GM23338 (cell line): ENCODE measurements at regions not wholly inside any gene's neighbourhood (a gene's known extent, or its start where the extent isn't known, plus 50 kb on each side); places are given as distances from the start of the nearest gene placed in this dataset.

Experiments used
- CREB1 ChIP-seq: fragments of 250-450 bp; sonication (Bioruptor Pico); IDR thresholded peaks from 2 replicates; pipeline ENCODE4 v1.5.0; 2020; ENCODE audit warnings: low read depth, mild to moderate bottlenecking, moderate library complexity
- EZH2 ChIP-seq: fragments of 200-600 bp; sonication (generic); IDR thresholded peaks from one replicate; pipeline ENCODE4 v1.8.0; 2017; ENCODE audit warnings: antibody characterized with exemption, mild to moderate bottlenecking, low read depth; ENCODE audit not compliant: unreplicated experiment
- EZH2phosphoT487 ChIP-seq: fragments of 200-600 bp; sonication (generic); IDR thresholded peaks from one replicate; pipeline ENCODE4 v1.8.1; 2018; ENCODE audit warnings: antibody characterized with exemption; ENCODE audit not compliant: unreplicated experiment
- JUNB ChIP-seq: IDR thresholded peaks from one replicate; pipeline ENCODE4 v1.6.1; 2016; ENCODE audit warnings: antibody characterized with exemption; ENCODE audit not compliant: unreplicated experiment
- NANOG ChIP-seq: IDR thresholded peaks from 2 replicates; pipeline ENCODE4 v1.6.1; 2016; ENCODE audit warnings: antibody characterized with exemption, borderline replicate concordance
- STAT1 ChIP-seq: IDR thresholded peaks from one replicate; pipeline ENCODE4 v1.6.1; 2016; ENCODE audit warnings: antibody characterized with exemption; ENCODE audit not compliant: unreplicated experiment
- ZNF114 ChIP-seq: fragments of 250-450 bp; sonication (Bioruptor Pico); IDR thresholded peaks from 2 replicates; pipeline ENCODE4 v1.5.0; 2020; ENCODE audit warnings: mild to moderate bottlenecking, moderate library complexity
- ZNF331 ChIP-seq: fragments of 250-450 bp; sonication (Bioruptor Pico); IDR thresholded peaks from 2 replicates; pipeline ENCODE4 v1.5.0; 2020; ENCODE audit warnings: low read depth, mild to moderate bottlenecking, moderate library complexity
- TF ChIP-seq, protein P1 (sequence below): fragments of 250-450 bp; sonication (Bioruptor Pico); IDR thresholded peaks from 2 replicates; pipeline ENCODE4 v1.5.0; 2020; ENCODE audit warnings: mild to moderate bottlenecking, moderate library complexity
- TF ChIP-seq, protein P2 (sequence below), 2 experiments: fragments of 200-600 bp in 1 of 2; sonication (generic) in 1 of 2; conservative IDR thresholded peaks; 2 replicates each; pipeline versions ENCODE4 v1.5.1 to v1.6.1; 2016 to 2017; ENCODE audit warnings: antibody characterized with exemption in 2 of 2, low read depth in 2 of 2, mild to moderate bottlenecking in 2 of 2, moderate library complexity in 1 of 2
- TF ChIP-seq, protein P3 (sequence below): IDR thresholded peaks from 2 replicates; pipeline ENCODE4 v1.6.1; 2016; ENCODE audit warnings: antibody characterized with exemption

DNA sequence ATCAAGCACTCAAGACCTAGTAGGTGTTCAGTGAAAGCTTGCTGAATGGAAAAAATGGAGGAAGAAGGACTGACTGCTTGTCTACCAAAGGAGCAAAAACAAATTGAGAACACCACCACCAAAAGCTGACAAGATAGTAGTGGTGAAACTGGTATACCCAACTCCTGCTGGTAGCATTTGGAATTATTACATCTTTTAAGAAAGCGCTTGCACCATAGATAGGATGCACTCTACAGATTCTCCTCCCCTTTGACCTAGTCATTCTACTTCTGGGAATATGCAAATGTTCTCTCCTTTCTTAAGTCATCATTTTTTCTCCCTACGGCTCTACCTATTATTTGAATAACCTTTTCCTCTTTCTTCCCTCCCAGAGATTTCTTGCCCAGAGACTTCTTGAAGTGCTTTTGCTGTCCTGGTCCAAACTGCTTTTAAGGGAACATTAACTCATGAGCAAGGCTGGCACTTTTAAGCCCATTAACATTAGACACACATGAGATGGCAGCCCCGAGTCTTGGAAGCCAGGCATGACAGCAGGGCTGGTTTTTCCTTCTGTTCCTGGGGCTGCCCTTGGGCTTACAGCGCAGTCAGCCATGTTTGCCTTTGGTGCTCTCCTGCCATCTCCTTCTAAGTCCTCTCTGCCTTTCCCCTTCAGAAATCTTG is 75.0 kb upstream of the TLE3 start (continued):
- TF ChIP-seq, protein P1, sequence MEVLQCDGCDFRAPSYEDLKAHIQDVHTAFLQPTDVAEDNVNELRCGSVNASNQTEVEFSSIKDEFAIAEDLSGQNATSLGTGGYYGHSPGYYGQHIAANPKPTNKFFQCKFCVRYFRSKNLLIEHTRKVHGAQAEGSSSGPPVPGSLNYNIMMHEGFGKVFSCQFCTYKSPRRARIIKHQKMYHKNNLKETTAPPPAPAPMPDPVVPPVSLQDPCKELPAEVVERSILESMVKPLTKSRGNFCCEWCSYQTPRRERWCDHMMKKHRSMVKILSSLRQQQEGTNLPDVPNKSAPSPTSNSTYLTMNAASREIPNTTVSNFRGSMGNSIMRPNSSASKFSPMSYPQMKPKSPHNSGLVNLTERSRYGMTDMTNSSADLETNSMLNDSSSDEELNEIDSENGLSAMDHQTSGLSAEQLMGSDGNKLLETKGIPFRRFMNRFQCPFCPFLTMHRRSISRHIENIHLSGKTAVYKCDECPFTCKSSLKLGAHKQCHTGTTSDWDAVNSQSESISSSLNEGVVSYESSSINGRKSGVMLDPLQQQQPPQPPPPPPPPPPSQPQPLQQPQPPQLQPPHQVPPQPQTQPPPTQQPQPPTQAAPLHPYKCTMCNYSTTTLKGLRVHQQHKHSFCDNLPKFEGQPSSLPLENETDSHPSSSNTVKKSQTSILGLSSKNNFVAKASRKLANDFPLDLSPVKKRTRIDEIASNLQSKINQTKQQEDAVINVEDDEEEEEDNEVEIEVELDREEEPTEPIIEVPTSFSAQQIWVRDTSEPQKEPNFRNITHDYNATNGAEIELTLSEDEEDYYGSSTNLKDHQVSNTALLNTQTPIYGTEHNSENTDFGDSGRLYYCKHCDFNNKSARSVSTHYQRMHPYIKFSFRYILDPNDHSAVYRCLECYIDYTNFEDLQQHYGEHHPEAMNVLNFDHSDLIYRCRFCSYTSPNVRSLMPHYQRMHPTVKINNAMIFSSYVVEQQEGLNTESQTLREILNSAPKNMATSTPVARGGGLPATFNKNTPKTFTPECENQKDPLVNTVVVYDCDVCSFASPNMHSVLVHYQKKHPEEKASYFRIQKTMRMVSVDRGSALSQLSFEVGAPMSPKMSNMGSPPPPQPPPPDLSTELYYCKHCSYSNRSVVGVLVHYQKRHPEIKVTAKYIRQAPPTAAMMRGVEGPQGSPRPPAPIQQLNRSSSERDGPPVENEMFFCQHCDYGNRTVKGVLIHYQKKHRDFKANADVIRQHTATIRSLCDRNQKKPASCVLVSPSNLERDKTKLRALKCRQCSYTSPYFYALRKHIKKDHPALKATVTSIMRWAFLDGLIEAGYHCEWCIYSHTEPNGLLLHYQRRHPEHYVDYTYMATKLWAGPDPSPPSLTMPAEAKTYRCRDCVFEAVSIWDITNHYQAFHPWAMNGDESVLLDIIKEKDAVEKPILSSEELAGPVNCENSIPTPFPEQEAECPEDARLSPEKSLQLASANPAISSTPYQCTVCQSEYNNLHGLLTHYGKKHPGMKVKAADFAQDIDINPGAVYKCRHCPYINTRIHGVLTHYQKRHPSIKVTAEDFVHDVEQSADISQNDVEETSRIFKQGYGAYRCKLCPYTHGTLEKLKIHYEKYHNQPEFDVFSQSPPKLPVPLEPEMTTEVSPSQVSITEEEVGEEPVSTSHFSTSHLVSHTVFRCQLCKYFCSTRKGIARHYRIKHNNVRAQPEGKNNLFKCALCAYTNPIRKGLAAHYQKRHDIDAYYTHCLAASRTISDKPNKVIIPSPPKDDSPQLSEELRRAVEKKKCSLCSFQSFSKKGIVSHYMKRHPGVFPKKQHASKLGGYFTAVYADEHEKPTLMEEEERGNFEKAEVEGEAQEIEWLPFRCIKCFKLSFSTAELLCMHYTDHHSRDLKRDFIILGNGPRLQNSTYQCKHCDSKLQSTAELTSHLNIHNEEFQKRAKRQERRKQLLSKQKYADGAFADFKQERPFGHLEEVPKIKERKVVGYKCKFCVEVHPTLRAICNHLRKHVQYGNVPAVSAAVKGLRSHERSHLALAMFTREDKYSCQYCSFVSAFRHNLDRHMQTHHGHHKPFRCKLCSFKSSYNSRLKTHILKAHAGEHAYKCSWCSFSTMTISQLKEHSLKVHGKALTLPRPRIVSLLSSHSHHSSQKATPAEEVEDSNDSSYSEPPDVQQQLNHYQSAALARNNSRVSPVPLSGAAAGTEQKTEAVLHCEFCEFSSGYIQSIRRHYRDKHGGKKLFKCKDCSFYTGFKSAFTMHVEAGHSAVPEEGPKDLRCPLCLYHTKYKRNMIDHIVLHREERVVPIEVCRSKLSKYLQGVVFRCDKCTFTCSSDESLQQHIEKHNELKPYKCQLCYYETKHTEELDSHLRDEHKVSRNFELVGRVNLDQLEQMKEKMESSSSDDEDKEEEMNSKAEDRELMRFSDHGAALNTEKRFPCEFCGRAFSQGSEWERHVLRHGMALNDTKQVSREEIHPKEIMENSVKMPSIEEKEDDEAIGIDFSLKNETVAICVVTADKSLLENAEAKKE (CRISPR knock-in tag) = no peak
- TF ChIP-seq EZH2 (no peak), CREB1 (no peak), JUNB (no peak), ZNF114 (CRISPR knock-in tag) (no peak), EZH2phosphoT487 (no peak), NANOG (no peak), STAT1 (no peak), ZNF331 (CRISPR knock-in tag) (no peak)
- TF ChIP-seq, protein P2, sequence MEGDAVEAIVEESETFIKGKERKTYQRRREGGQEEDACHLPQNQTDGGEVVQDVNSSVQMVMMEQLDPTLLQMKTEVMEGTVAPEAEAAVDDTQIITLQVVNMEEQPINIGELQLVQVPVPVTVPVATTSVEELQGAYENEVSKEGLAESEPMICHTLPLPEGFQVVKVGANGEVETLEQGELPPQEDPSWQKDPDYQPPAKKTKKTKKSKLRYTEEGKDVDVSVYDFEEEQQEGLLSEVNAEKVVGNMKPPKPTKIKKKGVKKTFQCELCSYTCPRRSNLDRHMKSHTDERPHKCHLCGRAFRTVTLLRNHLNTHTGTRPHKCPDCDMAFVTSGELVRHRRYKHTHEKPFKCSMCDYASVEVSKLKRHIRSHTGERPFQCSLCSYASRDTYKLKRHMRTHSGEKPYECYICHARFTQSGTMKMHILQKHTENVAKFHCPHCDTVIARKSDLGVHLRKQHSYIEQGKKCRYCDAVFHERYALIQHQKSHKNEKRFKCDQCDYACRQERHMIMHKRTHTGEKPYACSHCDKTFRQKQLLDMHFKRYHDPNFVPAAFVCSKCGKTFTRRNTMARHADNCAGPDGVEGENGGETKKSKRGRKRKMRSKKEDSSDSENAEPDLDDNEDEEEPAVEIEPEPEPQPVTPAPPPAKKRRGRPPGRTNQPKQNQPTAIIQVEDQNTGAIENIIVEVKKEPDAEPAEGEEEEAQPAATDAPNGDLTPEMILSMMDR (conservative IDR thresholded peaks at IDR 0.05; ENCODE audit: low read depth in 2 of 2) = no peak
- TF ChIP-seq, protein P3, sequence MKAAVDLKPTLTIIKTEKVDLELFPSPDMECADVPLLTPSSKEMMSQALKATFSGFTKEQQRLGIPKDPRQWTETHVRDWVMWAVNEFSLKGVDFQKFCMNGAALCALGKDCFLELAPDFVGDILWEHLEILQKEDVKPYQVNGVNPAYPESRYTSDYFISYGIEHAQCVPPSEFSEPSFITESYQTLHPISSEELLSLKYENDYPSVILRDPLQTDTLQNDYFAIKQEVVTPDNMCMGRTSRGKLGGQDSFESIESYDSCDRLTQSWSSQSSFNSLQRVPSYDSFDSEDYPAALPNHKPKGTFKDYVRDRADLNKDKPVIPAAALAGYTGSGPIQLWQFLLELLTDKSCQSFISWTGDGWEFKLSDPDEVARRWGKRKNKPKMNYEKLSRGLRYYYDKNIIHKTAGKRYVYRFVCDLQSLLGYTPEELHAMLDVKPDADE = no peak
